Left lobe of liver (tissue), 2 donors: ENCODE measurements at regions not wholly inside any gene's neighbourhood (a gene's known extent, or its start where the extent isn't known, plus 50 kb on each side); places are given as distances from the start of the nearest gene placed in this dataset.
A peak's percentile ranks its signal among the peaks of the same experiment; 100 is the strongest.
"Not testable (repeated sequence)": the region's sequence is repeated elsewhere in the genome, so short reads cannot be mapped to it uniquely, and the experiment has no call there.

Experiments used
- ATAC-seq: fragments of 200-7000 bp; cut with Tn5 transposase; one replicate; pipeline ENCODE4 v1.9.1; 2020; ENCODE audit warnings: mild to moderate bottlenecking, moderate library complexity
- DNase-seq: peaks from one replicate; pipeline ENCODE4 v3.0.0-alpha.2; 2020; ENCODE audit warnings: low spot score
- donor health status: DM: no; HTN: no; CAD: no; lungs with moderate emphysema.
- donor health status: DM: no; HTN: yes; CAD: no.

- peak; percentile 20 for ATAC-seq
- not testable (repeated sequence) for DNase-seq
Measured at GRCh38 chrX:84267432-84267831, 79.4 kb upstream of the RPS6KA6 start.

- DNase-seq (no peak), ATAC-seq (no peak)
Measured at GRCh38 chrX:84259868-84260267, 71.9 kb upstream of the RPS6KA6 start.

- ATAC-seq (no peak), DNase-seq (no peak)
Measured at GRCh38 chrX:84258708-84259107, 70.7 kb upstream of the RPS6KA6 start.

GRCh38 chrX:84248226-84248625, 60.2 kb upstream of the RPS6KA6 start:
- DNase-seq (no peak), ATAC-seq (no peak)

GRCh38 chrX:84240848-84241565, 53.0 kb upstream of the RPS6KA6 start:
- ATAC-seq (no peak), DNase-seq (no peak)
